Hematopoietic multipotent progenitor cell treated with erythropoietin and hydrocortisone succinate and interleukin-3 and kit ligand, for 8 days (in vitro differentiated cells): ENCODE measurements at regions not wholly inside any gene's neighbourhood (a gene's known extent, or its start where the extent isn't known, plus 50 kb on each side); places are given as distances from the start of the nearest gene placed in this dataset.
"Not testable (repeated sequence)": the region's sequence is repeated elsewhere in the genome, so short reads cannot be mapped to it uniquely, and the experiment has no call there.

Experiments used
- DNase-seq: peaks from one replicate; pipeline ENCODE4 v3.0.0-alpha.2; 2015

DNA sequence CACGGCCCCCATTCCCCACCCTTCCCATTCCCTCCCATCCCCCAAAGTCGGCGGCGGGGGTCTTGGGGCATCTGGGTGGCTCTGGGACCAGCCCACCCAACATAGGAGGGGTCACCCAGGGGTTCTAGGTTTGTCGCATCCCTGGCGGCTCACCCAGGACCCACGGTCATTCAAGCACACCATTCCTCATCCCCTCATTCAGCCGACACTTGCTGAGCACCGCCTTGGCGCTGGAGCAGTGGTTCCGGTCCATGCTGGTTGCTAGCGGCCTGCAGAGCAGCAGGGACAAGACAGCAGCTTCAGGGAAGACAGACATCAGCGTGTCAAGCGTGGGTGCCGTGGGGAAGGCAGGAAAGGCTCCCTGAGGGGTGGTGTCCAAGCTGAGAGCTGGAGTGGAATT, 50.5 kb upstream of the OTOS start:
- DNase-seq: no peak

DNA sequence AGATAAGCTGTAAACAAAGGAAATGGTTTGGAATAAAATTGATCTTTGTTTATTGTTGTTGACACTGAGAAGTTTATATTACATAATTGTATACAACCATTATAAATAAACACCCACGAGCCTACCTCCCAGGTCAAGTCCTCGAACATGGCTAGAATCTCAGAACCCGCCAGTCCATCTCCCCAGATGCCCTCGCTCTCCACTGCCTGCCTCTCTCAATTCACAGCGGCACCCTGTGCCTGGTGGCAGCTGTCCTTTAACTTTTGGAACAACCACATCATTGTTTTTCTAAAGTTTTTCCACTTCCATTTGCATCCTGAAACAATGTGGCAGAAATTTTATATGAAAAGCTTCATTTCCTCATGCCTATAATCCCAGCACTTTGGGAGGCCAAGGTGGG, 52.2 kb upstream of the OTOS start:
- no peak for DNase-seq

DNA sequence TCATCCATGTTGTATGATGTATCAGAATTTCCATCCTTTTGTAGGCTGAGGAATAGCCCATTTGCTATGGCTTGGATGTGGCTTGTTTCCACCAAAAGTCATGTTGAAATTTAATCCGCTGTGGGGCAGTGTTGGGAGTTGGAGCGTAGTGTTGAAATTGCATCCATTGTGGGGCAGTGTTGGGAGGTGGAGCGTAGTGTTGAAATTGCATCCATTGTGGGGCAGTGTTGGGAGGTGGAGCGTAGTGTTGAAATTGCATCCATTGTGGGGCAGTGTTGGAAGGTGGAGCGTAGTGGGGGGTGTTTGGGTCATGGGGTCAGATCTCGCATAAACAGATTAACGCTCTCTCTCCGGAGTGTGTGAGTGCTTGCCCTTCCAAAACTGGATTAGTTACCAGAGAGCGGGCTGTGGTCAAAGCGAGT, 53.9 kb upstream of the OTOS start:
- not testable (repeated sequence) for DNase-seq

DNA sequence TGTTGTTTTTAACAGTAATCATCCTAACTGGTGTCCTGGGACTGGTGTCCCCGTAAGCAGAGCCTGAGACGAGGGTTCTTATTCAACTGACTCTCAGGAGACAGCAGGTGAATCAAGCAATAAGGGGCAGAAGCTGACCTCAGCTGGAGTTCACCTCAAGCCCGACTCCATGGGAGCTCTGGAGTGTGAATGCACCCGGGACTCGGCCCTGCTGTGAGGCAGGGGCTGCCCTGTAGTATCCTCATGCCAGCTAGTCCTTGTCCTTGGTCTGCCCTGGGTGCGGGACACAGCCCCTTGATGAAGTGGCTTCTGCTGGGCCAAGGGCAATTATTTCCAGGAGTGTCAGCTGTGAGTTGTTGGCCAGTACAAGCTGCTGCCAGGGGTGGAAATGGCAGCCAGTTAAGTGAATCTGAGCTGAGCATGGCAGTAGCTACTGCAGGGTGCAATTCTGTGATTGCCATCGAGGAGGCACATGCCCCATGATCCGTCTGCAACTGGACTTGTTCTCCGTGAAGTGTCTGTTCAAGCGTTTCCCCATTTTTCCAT, 54.9 kb upstream of the OTOS start:
- DNase-seq: no peak

DNA sequence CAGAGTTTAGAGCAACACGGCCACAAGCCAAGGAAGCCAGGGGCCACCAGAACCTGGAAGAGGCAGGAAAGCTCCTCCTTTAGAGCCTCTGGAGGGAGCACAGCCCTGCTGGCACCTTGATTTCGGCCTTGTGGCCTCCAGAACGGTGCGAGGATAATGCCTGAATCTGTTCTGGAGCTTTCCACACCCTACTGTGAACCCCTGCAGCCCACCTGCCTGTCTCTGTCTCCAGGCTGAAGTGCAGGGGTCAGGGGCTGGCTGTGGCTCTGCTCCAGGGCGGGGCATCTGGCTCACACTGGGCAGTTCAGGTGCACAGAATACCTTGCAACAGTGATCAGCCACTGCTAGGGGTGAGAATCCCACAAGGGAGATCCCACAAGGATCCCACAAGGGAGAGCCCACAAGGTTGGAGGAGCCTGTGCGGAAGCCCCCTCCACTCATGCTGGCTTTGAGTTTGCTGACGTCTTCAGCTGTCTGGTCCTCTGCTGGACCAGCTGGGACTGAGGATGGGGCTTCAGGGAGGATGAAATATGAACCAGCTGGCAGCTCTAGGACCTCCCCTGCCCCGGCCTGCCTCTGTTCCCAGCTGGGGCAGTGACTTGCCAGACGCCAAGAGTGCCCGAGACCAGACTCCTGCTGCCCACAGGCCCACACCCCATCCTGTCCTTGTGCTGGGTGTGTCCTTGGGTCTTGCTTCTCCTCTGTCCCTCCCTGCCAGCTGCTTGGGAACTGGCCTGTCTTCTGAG, 56.4 kb upstream of the OTOS start:
- no peak for DNase-seq

DNA sequence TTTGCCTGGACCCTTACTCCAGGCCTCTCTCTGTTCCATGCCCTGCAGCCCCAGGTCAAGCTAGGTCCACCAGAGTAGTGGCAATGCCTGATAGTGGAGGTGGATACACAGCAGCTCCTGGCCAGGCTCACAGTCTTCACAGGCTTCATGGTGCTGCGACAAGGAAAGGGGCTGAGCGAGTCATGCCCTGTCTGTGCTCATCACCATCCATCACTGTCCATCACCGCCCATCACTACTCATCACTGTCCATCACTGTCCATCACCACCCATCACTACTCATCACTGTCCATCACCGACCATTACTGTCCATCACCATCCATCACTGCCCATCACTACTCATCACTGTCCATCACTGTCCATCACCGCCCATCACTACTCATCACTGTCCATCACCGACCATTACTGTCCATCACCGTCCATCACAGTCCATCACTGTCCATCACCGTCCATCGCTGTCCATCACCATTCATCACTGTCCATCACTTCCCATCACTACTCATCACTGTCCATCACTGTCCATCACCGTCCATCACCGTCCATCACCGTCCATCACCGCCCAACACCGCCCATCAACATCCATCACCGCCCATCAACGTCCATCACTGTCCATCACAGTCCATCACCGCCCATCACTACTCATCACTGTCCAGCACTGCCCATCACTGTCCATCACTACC, 57.1 kb upstream of the OTOS start:
- DNase-seq: no peak

DNA sequence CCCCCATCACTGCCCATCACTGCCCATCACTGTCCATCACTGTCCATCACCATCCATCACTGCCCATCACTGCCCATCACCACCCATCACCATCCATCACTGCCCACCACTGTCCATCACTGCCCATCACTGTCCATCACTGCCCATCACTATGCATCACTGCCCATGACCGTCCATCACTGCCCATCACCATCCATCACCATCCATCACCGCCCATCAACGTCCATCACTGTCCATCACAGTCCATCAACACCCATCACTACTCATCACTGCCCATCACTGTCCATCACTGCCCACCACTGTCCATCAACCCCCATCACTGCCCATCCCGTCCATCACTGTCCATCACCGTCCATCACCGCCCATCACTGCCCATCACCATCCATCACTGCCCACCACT, 57.8 kb upstream of the OTOS start:
- DNase-seq: no peak

DNA sequence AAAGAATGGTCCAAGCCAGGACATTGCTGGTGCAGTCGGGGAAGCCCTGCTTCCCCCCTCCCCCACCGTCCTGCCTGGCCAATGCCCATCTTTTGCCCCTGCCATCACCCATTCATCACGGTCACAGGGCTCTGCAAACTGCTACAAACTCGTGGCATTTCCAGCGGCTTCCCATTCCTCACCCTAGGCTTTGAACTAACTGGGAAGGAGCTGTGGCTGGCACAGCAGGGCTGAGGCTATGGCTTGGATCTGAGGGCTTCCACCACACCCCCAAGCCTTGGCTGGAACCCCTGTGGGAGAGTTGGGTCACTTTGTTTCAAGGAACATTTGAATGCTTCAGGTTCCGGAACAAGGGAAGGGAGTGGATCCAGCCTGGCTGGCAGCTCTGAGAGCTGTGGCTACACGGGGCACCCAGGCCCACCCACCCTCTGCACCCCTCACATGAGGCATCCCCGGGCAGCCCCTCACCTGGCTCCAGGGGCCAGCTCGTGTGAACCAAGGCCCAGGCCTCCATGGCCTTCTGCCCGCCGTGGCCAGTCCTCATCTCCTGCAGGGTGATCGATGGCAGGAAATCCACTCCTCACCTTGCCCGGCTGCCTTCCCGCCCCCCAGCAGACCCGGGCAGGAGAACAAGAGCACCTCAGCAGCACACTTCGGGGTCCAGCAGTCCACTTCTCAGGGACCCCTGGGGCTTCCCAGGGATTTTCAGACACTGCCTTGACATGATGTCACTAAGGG, 58.8 kb upstream of the OTOS start:
- no peak for DNase-seq

DNA sequence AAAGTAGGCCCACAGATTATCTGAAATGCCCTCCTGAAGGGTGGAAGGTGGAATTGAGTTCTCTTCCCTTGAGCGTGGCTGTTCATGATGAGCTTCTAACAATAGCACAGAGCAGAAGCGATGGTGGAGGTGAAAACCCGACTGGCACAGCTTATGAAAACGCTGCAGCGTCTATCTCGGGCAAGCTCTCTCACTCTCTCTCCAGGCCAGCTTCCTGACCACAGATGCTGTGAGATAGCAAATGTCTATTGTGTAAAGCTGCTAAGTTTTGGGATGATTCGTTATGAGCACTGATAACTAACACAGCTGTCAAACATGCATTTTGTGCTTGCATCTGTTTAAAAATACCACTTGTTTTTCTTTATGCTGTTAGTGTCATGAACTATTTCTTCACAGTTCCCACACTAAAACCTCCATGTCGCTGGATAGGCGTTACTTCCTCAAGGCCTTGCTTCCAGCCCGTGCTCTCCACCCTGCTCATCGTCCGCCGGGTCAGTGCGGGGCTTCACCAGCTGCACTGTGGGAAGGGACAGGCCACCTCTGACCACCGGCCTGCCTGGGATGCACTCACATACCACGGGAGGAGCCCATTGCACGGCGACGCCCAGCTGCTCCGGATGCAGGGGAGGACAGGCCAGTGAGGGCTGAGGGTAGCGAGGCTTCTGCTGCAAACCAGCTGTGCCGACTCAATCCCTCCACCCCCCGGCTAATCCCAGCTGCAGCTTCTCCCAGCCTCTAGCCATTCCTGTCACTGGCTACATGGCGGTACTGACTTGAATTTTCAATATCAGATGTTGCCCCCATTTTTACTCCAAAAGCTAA, 60.0 kb upstream of the OTOS start:
- peak; percentile 2 for DNase-seq

DNA sequence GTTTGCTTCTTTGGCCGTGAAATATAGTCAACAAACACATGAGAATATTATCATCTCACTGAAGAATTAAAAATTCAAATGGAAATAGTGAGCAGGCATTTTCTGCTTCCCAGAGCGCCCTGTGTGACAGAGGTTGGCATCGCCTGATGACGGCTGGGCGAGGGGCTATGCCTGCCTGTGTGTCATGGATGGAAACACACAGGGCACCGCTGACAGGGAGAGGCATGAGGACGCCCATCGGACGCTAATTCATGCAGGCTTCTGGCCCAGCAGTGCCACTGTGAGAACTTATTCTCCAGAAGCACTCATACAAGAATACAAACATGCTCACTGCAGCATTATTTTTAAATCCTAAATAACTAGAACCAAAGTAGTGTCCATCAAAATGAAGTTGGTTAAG, 61.4 kb upstream of the OTOS start:
- no peak for DNase-seq

DNA sequence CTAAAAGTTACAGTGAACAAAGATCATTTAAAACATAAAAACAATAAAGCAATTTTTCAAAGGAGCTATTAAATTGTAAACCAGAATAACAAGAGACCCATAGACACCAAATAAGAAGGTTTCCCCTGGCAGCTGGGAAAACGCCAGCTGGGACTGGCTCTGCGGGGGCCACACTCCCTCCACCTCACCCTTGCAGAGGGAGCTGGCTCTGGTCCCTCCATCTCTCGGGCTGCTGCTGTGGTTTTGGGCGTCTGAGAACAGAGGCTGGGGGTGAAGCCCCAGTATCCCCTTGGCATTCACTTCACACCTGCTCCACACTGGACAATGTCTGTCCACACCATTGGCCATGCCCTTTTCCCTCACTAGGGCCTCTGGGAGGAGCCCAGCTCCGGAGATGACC, 62.1 kb upstream of the OTOS start:
- DNase-seq: no peak

DNA sequence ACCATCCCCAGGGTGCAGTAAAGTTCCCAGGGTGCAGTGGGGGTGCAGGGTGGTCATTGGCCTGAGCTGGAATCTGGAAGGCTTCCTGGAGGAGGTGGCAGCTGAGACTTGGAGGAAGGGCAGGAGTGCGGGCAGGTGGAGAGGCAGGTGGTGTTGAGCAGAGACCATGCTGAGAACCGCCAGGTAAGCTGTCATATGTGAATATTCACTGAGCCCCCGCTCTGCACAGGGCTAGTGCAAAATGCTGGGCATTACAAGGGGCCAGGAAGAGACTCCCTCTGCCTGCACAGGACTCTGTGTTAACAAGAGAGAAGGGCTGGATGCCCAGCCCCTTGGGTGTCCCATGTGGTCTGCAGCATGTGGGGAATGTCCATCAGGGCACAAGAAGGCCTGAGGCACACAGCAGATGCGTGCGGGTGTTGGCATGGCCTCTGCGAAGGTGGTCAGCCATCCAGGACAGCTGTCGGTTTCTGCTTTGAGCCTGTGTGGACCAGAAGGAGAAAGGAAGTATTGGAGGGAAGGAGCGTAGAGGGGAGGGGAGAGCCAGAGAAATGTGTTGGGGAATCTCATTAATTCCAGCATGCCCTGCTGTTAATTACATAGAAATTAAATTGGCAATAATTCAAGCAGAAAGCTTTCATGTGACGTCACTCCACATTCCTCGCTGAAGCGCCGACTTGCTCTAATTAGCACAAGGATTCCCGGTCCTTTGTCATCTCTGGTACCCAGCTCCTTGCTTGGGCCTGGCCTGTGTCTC, 62.8 kb upstream of the OTOS start:
- no peak for DNase-seq

DNA sequence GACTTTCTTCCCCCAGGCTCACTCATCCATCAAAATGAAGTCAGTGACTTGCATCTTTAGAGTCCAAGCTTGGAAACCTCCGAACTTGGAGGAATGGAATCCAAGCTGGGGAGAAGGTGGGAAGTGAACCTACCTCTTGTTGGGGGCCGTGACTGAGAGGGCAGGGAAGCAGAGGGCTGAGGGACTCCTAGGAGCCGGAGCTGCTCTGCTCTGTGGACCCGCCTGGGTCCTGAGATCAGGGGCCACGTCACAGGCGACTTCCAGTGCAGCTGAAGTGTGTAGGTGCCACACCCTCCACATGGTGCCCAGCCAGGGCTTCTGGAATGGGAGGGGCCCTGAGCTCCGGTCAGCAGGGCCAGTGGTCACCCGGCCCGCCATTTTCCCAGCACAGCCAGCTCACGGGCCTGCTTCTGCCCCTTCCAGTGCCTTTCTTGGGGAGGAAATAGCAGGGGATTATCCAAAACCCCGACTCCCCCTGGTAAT, 63.4 kb upstream of the OTOS start:
- no peak for DNase-seq

DNA sequence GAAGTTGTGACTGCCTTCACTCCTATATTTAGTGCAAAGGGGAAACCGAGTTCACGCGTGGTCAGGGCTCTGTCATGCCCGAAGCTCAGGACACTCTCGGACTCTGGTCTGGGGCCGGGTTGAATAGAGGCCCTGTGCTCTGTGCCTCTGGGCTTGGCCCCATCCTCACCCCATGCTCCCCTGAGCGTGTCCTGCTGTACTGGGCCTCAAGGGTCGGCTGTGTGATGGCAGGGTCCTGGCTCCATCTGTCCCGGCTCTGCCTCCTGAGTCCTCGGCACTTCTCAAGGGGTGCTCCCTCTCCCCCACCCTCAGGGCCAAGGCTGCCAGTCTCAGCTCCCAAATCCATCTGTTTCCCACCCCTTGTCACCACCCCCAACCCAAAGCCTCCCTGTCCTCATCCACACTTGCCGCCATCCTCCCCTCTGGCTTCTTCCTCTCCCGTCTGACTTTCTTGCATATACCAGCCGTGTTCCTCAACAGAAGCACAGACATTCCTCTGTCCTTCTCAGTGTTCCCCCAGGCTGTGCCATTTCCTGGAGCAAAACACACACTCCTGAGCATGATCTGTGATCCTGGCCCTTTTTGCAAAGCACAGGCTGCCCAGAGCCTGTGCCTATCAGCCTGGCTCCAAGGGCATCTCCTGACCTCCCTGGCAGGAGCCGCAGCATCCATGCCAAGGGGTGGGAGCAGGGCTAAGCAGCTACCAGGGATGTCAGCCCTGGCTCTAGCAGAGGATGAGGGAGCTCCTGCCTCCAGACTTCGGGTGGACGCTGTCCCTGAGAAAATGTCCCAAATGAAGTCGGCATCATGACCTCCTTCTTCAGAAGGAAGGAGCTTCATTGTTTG, 64.2 kb upstream of the OTOS start:
- DNase-seq: no peak

DNA sequence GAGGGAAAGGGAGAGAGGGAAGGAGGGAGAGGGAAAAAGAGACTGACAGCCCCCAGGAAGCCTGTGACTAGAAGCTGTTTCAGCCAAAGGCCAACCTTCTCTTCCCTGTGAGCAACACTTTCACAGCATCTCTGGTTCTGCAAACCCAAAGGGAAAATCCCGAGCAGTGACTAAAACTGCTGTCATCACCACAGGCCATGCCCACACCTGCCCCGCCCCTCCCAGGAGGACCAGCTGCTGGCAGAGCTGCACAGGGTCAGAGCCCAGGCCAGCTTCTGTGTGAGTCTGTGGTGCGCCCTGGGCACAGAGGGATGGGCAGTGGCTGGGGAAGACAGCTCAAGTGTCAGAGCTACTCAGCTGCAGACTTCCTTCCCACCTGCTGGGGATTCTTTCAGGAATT, 64.9 kb upstream of the OTOS start:
- DNase-seq: no peak

DNA sequence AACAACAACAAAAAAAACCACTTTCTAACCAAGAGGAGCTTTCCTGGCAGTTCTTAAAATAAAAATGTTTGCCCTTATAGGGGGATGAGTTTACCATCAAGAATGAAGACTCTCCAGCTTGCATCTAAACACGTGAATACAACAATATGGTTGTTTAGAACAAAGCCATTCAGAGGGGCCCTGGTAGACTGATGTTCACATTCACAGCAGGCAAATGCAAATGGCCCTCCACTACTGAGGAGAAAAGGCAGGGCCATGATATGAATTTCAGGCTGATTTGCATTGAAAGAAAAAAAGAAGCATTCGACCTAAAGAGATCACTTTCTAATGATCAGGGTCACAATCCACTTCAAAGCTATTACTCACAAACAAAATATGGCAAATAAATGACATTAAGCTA, 65.3 kb upstream of the OTOS start:
- DNase-seq: no peak

DNA sequence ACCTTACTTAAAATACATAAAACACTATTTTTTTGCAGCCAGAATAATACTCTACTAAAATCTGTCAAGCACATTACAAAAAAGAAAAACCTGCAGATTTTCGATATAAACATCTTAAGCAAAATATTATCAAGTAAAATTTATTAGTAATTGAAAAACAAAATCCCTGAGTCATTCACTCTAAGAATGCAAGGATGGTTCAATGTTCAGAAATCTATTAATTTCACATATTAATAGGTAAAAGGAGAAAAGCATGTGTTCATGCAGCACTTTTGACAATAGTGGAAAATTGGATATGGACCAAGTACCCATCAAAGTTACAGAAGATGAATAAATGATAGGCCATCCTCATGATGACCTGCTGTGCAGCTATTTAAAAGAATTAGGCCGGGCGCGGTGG, 66.2 kb upstream of the OTOS start:
- DNase-seq: no peak

DNA sequence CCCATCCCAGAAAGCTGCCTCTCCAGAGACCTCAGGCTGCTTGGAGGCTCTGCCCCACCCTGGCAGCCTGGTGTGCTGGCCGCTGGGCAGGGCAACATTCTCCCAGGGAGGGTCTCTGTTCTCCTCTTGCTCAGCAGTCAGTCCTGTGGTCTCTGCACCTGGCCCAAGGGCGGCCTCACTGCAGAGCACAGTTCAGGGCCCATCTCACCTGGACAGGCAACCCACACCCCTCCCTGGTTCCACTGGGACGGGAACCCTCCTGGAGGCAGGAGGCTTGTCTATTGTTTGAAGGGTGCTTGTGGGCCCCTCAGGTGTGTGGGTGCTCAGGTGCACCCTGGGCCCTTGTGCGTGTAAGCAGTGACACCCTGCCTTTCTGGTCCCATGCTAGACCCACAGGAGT, 67.2 kb upstream of the OTOS start:
- DNase-seq: no peak

DNA sequence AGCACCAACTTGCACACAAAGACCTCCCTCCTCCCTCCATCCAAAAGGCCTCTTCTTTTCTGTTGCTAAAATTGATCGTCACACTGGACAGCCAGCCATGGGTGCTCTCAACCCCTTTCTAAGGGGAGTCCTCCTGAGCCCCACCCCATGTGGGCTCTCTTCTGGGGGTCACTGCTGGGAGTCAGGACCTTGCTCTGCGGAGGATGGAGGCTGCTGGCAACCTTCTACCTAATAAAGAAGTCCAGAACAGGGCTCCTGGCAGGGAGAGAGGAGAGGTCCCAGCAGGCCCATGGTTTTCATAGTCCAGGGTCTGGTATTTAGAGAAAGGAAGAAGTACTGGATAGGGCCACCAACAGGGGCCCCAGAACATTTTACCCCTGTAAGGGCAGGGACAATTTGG, 67.6 kb upstream of the OTOS start:
- DNase-seq: no peak

DNA sequence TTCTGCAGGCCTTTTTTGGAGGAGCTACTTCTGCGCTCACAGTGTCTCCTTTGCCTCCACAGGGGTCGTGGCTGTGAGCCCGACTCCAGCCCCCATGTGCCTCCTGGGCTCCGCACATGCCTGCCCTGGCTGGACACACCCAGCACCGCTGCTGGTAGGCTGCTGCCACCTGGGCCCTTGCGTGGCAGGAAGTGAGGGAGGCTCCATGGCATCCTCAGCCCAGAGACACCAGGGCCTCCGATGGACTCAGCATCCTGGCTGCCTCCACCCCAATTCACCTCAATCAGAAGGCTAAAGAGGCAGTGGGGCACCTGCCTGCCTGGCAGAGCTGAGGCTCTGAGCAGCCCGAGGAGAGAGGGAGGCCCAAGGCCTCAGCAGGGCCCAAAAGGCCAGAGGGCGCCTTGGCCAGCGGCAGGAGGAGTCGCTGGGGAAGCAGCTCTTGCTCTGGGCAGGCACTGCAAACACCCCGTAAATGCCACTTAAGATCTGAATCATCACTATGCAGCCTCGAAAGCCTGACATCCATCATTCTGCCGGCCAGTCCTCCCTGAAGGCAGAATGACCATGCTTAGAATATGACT, 68.3 kb upstream of the OTOS start:
- DNase-seq: no peak

DNA sequence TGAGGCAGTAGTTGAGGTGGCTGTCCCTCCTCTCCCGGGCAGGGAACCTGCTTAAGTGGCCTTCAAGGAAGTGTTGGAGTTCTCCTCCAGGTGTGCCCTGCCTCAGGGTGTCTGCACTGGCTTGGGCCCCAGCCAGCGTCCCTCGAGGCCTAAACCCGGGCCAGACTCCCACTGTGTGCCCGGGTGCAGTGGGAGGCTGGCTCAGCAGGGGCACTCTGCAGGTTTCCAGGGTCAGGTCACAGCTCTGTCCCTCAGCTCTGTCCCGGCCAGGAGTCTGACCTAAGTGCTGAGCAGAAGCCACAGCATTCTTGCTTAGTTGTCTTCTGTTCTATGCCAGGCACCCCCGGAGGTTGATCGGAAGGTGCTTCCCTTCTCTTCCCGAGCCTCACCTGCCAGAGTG, 69.0 kb upstream of the OTOS start:
- DNase-seq: no peak
